Ectodermal cell (in vitro differentiated cells): ENCODE measurements at regions not wholly inside any gene's neighbourhood (a gene's known extent, or its start where the extent isn't known, plus 50 kb on each side); places are given as distances from the start of the nearest gene placed in this dataset.

Experiments
- H3K27ac ChIP-seq: 2 replicates; pipeline ENCODE4 v1.7.0; 2013; ENCODE audit warnings: mild to moderate bottlenecking, low read depth, low read length; ENCODE audit not compliant: insufficient read depth, poor library complexity, severe bottlenecking
- H3K27me3 ChIP-seq: 2 replicates; pipeline ENCODE4 v1.7.0; 2013; ENCODE audit warnings: mild to moderate bottlenecking, low read length; ENCODE audit not compliant: insufficient read depth, control insufficient read depth, poor library complexity, severe bottlenecking
- H3K36me3 ChIP-seq: one replicate; pipeline ENCODE4 v1.7.0; 2013; ENCODE audit warnings: low read length; ENCODE audit not compliant: control insufficient read depth, insufficient read depth
- H3K4me1 ChIP-seq: one replicate; pipeline ENCODE4 v1.7.0; 2013; ENCODE audit warnings: low read length; ENCODE audit not compliant: control insufficient read depth, insufficient read depth
- H3K4me3 ChIP-seq: 2 replicates; pipeline ENCODE4 v1.7.0; 2013; ENCODE audit warnings: low read depth, low read length, control low read depth; ENCODE audit not compliant: insufficient read depth
- H3K9me3 ChIP-seq: 2 replicates; pipeline ENCODE4 v1.7.0; 2013; ENCODE audit warnings: mild to moderate bottlenecking, low read length, moderate library complexity; ENCODE audit not compliant: control insufficient read depth
- WGBS, 2 experiments: methylation state at CpG; one replicate each; pipeline ENCODE4 v1.1.7; 2013; ENCODE audit warnings: missing lambda C conversion rate in 2 of 2; 5-methylcytosine and 5-hydroxymethylcytosine counted together

GRCh38 chr5:72615061-72615460 lies 107.9 kb upstream of the ZNF366 start:
- Histone ChIP-seq H3K36me3 (no peaks in the 10 kb centered on the region), H3K4me3 (no peak overlapping the region), H3K4me1 (peaks cover 4% of the 10 kb centered on the region), H3K27ac (no peak overlapping the region), H3K9me3 (no peaks in the 10 kb centered on the region), H3K27me3 (no peaks in the 10 kb centered on the region)

DNA sequence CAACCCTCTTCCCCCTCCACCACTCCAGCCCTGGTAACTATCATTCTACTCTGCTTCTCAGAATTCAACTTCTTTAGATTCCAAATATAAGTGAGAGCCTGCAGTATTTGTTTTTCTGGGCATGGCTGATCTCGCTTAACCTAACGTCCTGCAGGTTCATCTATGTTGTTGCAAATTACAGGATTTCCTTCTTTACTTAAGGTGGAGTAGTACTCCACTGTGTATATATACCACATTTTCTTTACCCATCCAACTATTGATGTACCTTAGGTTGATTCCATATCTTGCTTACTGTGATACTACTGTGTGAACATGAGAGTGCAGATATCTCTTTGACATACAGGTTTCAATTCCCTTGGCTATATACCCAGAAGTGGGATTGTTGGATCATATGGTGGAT lies 106.3 kb upstream of the ZNF366 start:
- Histone ChIP-seq H3K4me3 (no peak overlapping the region), H3K27ac (no peak overlapping the region), H3K9me3 (no peaks in the 10 kb centered on the region), H3K36me3 (no peaks in the 10 kb centered on the region), H3K4me1 (peaks cover 4% of the 10 kb centered on the region), H3K27me3 (no peaks in the 10 kb centered on the region)
- WGBS, 2 experiments = 89% methylated on average over 2 of the region's 2 CpGs; no CpG with 5 or more reads in 1 of the 2 experiments

DNA sequence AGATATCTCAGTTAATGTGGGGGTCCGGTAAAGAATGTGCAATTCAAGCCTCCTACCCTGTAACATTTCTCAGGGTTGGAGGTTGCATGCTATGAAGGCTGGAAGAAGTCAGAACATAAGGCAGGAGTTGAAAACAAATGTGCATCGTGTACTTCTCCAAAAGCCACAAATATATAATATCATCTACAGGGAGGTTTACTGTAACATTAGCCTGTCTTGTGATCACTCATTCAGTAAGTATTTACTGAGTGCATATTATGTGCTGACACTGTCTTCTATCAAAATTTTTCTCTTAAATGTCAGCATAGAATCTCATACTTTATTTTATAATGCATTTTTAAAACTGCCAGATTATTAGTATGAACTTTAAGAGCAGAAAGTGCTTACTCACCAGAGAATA lies 105.6 kb upstream of the ZNF366 start:
- Histone ChIP-seq H3K36me3 (no peaks in the 10 kb centered on the region), H3K4me1 (peaks cover 4% of the 10 kb centered on the region), H3K27ac (no peak overlapping the region), H3K9me3 (no peaks in the 10 kb centered on the region), H3K27me3 (no peaks in the 10 kb centered on the region), H3K4me3 (no peak overlapping the region)
- 94 to 100% methylated on average over 1 to 2 of the region's 2 CpGs for WGBS, 2 experiments

- no peak overlapping the region for H3K4me3 ChIP-seq
- H3K9me3 ChIP-seq = no peaks in the 10 kb centered on the region
- H3K36me3 ChIP-seq = no peaks in the 10 kb centered on the region
- 9 to 28% methylated on average over 3 to 5 of the region's 6 CpGs for WGBS, 2 experiments
- peaks cover 4% of the 10 kb centered on the region for H3K4me1 ChIP-seq
- H3K27me3 ChIP-seq = no peaks in the 10 kb centered on the region
- H3K27ac ChIP-seq = no peak overlapping the region
These were observed 104.0 kb upstream of the ZNF366 start for GRCh38 chr5:72611118-72611730.

DNA sequence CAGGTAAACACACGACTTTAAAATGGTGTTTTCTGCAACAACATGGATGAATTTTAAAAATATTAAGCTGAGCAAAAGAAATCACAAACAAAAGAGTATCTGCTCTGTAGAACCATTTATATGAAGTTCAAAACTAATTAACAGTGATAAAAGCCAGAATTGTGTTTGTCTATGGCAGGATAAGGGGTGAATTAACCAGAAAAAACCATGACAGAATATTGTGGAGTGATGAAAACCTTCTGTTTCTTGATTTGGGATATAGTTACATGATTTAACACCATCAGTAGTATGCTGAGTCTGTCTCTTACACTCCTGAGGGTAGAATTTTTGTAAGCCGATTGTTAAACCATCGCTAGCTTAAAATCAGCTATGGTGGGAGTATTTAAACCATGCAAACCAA lies 101.7 kb upstream of the ZNF366 start:
- no peak overlapping the region for H3K27ac ChIP-seq
- H3K4me3 ChIP-seq = no peak overlapping the region
- peaks cover 4% of the 10 kb centered on the region for H3K4me1 ChIP-seq
- no peaks in the 10 kb centered on the region for H3K27me3 ChIP-seq
- no peaks in the 10 kb centered on the region for H3K36me3 ChIP-seq
- H3K9me3 ChIP-seq = no peaks in the 10 kb centered on the region
- 86 to 87% methylated on average over 2 to 3 of the region's 3 CpGs for WGBS, 2 experiments

GRCh38 chr5:72608297-72608696 lies 101.1 kb upstream of the ZNF366 start:
- Histone ChIP-seq H3K4me1 (peaks cover 4% of the 10 kb centered on the region), H3K27ac (no peak overlapping the region), H3K4me3 (no peak overlapping the region), H3K9me3 (no peaks in the 10 kb centered on the region), H3K36me3 (no peaks in the 10 kb centered on the region), H3K27me3 (no peaks in the 10 kb centered on the region)
- WGBS, 2 experiments = 85 to 88% methylated on average over 7 to 8 of the region's 8 CpGs

DNA sequence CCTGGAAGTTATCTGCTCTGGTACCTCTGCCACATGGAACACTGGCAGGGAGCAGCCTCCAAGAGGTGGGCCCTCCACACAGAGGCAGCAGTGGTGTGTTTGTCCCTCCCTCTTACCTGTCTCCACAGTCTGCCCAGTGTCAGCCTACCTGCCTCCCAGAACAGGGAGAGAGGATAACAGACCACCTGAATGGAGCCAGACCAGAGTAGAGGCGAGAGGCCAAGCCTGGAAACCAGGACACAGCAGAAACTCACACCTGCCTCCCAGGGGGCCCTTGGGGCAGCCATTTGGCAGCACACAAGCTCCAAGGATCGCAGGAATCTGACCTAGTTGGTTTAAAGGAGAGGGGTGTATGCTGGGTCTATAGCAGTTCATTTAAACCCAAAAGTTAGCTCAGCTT lies 100.2 kb upstream of the ZNF366 start:
- 79 to 88% methylated on average over 1 to 2 of the region's 2 CpGs for WGBS, 2 experiments
- no peak overlapping the region for H3K27ac ChIP-seq

GRCh38 chr5:72606525-72606924 lies 99.3 kb upstream of the ZNF366 start:
- H3K27me3 ChIP-seq = no peaks in the 10 kb centered on the region
- no peak overlapping the region for H3K27ac ChIP-seq
- H3K4me3 ChIP-seq = no peak overlapping the region
- no peaks in the 10 kb centered on the region for H3K9me3 ChIP-seq
- no peaks in the 10 kb centered on the region for H3K36me3 ChIP-seq
- WGBS, 2 experiments = 86 to 90% methylated on average over 5 of the region's 5 CpGs
- peaks cover 4% of the 10 kb centered on the region for H3K4me1 ChIP-seq

More for the DNA sequence above, 100.2 kb upstream of the ZNF366 start:
- Histone ChIP-seq H3K36me3 (no peaks in the 10 kb centered on the region), H3K4me1 (peaks cover 4% of the 10 kb centered on the region), H3K4me3 (no peak overlapping the region), H3K9me3 (no peaks in the 10 kb centered on the region), H3K27me3 (no peaks in the 10 kb centered on the region)

- no peak overlapping the region for H3K27ac ChIP-seq
- H3K9me3 ChIP-seq = no peaks in the 10 kb centered on the region
- no peak overlapping the region for H3K4me3 ChIP-seq
- H3K4me1 ChIP-seq = no peaks in the 10 kb centered on the region
- H3K36me3 ChIP-seq = no peaks in the 10 kb centered on the region
- H3K27me3 ChIP-seq = no peaks in the 10 kb centered on the region
These were observed 98.4 kb upstream of the ZNF366 start for GRCh38 chr5:72605632-72606031.

DNA sequence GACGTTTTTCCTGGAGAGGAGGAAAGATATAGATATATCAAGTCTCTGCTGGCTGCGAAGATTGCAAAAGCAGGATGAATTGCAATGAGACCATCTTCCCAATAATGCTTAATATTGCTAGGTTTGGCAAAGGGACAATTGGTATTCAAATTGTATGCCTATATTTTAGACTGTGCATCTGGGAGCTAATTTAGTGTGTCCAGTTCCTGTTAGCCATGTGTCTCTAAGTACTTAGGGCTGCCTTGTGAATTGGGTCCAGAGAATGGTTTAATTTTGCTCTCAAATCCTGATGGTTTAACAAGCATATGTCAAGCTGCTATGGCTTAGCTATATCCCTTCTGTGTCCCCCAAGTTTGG lies 97.6 kb upstream of the ZNF366 start:
- WGBS, 2 experiments = 93 to 100% methylated on average over 2 of the region's 2 CpGs
- Histone ChIP-seq H3K4me3 (no peak overlapping the region), H3K27me3 (no peaks in the 10 kb centered on the region), H3K36me3 (no peaks in the 10 kb centered on the region), H3K4me1 (no peaks in the 10 kb centered on the region), H3K9me3 (no peaks in the 10 kb centered on the region), H3K27ac (no peak overlapping the region)
